ENCODE measurements at regions not wholly inside any gene's neighbourhood (a gene's known extent, or its start where the extent isn't known, plus 50 kb on each side); places are given as distances from the start of the nearest gene placed in this dataset.

DNA sequence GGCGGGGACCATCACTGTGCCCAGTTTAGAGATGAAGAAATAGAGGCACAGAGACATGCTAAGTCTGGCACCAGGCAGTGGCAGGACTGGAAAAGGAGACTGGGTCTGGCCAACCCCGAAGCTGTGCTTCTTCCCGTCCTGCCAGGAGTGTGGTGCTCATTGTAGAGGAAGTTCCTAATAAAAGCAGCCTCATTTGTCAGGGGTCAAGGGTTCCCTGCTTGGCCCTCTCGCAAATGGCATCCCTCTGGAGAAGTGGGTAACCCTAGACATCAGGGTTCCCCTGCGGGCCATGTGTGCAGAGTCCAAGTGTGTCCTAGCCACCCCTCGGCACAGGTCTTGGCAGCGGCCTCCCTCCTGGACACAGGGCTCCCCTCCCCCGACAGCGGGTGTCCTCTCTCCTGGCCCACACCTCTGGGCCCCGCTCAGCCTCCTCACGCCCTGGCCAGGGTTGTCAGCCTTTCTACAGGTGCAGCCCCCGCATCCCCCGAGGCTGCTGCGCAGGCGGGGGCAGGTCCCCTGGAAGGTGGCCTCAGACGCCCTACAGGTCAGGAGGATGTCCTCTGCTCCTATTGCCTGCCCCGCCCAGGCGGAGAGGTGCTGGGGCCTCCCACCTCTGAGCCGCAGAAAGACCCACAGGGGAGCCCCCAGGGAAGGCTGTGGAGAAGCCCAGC, 61.8 kb upstream of the PRR20G start:
- no peak for DNase-seq (ENCODE audit: low read depth, low spot score)
- no peaks in the 10 kb centered on the region for H3K4me1 ChIP-seq (ENCODE audit: control insufficient read depth, extremely low read depth, insufficient read depth, low read length)
- H3K4me3 ChIP-seq (replicated peaks in 1 of 3; ENCODE audit: insufficient read depth in 1 of 3, low read depth in 1 of 3, low read length in 3 of 3): no peak overlapping the region
- no peaks in the 10 kb centered on the region for H3K27me3 ChIP-seq (ENCODE audit: control insufficient read depth in 2 of 2, insufficient read depth in 2 of 2, low read length in 2 of 2)
- no peaks in the 10 kb centered on the region for H3K9me1 ChIP-seq (replicated peaks; ENCODE audit: control insufficient read depth, extremely low read depth, insufficient read depth, low read length)
- TF ChIP-seq POLR2A (IDR thresholded peaks at IDR 0.05; ENCODE audit: low read depth, low read length) (no peak), MYC (IDR thresholded peaks at IDR 0.05; ENCODE audit: low read depth, low read length) (no peak), FOS (IDR thresholded peaks at IDR 0.05; ENCODE audit: borderline replicate concordance, insufficient read depth, low read length) (no peak), GATA2 (IDR thresholded peaks at IDR 0.05; ENCODE audit: insufficient read depth, insufficient read length, low read depth, low read length) (no peak), JUN (IDR thresholded peaks at IDR 0.05; ENCODE audit: borderline replicate concordance, insufficient read depth, insufficient read length, low read depth) (no peak), EZH2 (IDR thresholded peaks at IDR 0.05; ENCODE audit: borderline replicate concordance, low read depth, low read length, severe bottlenecking) (no peak)
- TF ChIP-seq, protein P1, sequence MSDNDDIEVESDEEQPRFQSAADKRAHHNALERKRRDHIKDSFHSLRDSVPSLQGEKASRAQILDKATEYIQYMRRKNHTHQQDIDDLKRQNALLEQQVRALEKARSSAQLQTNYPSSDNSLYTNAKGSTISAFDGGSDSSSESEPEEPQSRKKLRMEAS (IDR thresholded peaks at IDR 0.05; ENCODE audit: insufficient read depth, insufficient read length): no peak
- TF ChIP-seq, protein P2, sequence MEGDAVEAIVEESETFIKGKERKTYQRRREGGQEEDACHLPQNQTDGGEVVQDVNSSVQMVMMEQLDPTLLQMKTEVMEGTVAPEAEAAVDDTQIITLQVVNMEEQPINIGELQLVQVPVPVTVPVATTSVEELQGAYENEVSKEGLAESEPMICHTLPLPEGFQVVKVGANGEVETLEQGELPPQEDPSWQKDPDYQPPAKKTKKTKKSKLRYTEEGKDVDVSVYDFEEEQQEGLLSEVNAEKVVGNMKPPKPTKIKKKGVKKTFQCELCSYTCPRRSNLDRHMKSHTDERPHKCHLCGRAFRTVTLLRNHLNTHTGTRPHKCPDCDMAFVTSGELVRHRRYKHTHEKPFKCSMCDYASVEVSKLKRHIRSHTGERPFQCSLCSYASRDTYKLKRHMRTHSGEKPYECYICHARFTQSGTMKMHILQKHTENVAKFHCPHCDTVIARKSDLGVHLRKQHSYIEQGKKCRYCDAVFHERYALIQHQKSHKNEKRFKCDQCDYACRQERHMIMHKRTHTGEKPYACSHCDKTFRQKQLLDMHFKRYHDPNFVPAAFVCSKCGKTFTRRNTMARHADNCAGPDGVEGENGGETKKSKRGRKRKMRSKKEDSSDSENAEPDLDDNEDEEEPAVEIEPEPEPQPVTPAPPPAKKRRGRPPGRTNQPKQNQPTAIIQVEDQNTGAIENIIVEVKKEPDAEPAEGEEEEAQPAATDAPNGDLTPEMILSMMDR (IDR thresholded peaks at IDR 0.05; ENCODE audit: extremely low read depth in 1 of 2, insufficient read depth in 1 of 2, low read depth in 1 of 2, low read length in 2 of 2): no peak
- dilution Hi-C loops (cut with MboI; ENCODE audit: extremely low pct_ligation_motif_present, low sequenced_read_pairs): no loop called here
- H3K4me2 ChIP-seq (ENCODE audit: insufficient read depth, low read length): no peak overlapping the region
- H3K9me3 ChIP-seq (replicated peaks; ENCODE audit: control insufficient read depth, insufficient read depth, low read length): no peaks in the 10 kb centered on the region
- H3K36me3 ChIP-seq (ENCODE audit: control insufficient read depth in 2 of 2, extremely low read depth in 1 of 2, insufficient read depth in 2 of 2, low read length in 2 of 2): no peaks in the 10 kb centered on the region
- H3K79me2 ChIP-seq (ENCODE audit: control insufficient read depth, insufficient read depth, low read length): no peaks in the 10 kb centered on the region
- intact Hi-C loops (cut with micrococcal nuclease): no loop called here
- H4K20me1 ChIP-seq (replicated peaks; ENCODE audit: control insufficient read depth, extremely low read depth, insufficient read depth, low read length): no peaks in the 10 kb centered on the region
- H3K27ac ChIP-seq (ENCODE audit: insufficient read depth, low read depth, low read length): no peak overlapping the region
- H2AFZ ChIP-seq (ENCODE audit: low read depth, low read length): no peak overlapping the region
- H3K9ac ChIP-seq (replicated peaks; ENCODE audit: extremely low read depth, insufficient read depth, low read length): no peak overlapping the region
- ChIA-PET POLR2A (no interaction called here), CTCF (no interaction called here)
- FAIRE-seq: no peak
- no TSS peak for BruUV-seq (replicated peaks)

Measured in endothelial cell of umbilical vein (primary cell).